OCI-LY7 (cell line): ENCODE measurements at regions not wholly inside any gene's neighbourhood (a gene's known extent, or its start where the extent isn't known, plus 50 kb on each side); places are given as distances from the start of the nearest gene placed in this dataset.

Experiments
- BruUV-seq: library from RNA; stranded (reverse); fragments of 400-500 nt; replicated peaks from 2 replicates; lab custom pipeline; 2021; lab: Mats Ljungman, UMichigan
- CTCF ChIA-PET: fragments of 300-600 bp; sonication (Branson Sonifier 250); formaldehyde crosslinking; loops from one replicate; lab custom pipeline; 2022; ENCODE audit warnings: antibody characterized with exemption; ENCODE audit not compliant: unreplicated experiment; lab: Charles Lee
- POLR2A ChIA-PET: fragments of 300-600 bp; sonication (Branson Sonifier 250); formaldehyde crosslinking; loops from one replicate; lab custom pipeline; 2022; ENCODE audit warnings: antibody characterized with exemption; lab: Charles Lee
- DNase-seq: peaks from one replicate; pipeline ENCODE4 v3.0.0-alpha.2; 2015; ENCODE audit warnings: low spot score
- H2AFZ ChIP-seq: fragments of 200-600 bp; sonication (generic), shearing (Covaris generic); 2 replicates; pipeline ENCODE4 v1.6.1; 2014; ENCODE audit warnings: mild to moderate bottlenecking, antibody characterized with exemption, low read length, moderate library complexity
- H3K27ac ChIP-seq: fragments of 200-600 bp; sonication (generic); 2 replicates; pipeline ENCODE4 v1.5.1; 2014; ENCODE audit warnings: mixed run types, low read depth, mild to moderate bottlenecking, moderate library complexity, low read length, inconsistent platforms; ENCODE audit not compliant: poor library complexity, severe bottlenecking
- H3K36me3 ChIP-seq: fragments of 200-600 bp; sonication (generic); 2 replicates; pipeline ENCODE4 v1.6.1; 2014; ENCODE audit warnings: mild to moderate bottlenecking, antibody characterized with exemption, low read length, moderate library complexity, mixed read lengths; ENCODE audit not compliant: insufficient read depth
- H3K4me1 ChIP-seq: fragments of 200-600 bp; sonication (generic); 2 replicates; pipeline ENCODE4 v1.5.1; 2014; ENCODE audit warnings: mild to moderate bottlenecking, low read length; ENCODE audit not compliant: insufficient read depth, poor library complexity, severe bottlenecking
- H3K4me2 ChIP-seq: fragments of 200-600 bp; sonication (generic); 2 replicates; pipeline ENCODE4 v1.6.1; 2014; ENCODE audit warnings: mild to moderate bottlenecking, low read length
- H3K4me3 ChIP-seq: fragments of 200-600 bp; sonication (generic); 2 replicates; pipeline ENCODE4 v1.5.1; 2014; ENCODE audit warnings: mild to moderate bottlenecking, low read depth, low read length; ENCODE audit not compliant: poor library complexity, severe bottlenecking
- H3K79me2 ChIP-seq: fragments of 200-600 bp; sonication (generic); 2 replicates; pipeline ENCODE4 v1.6.1; 2016; ENCODE audit warnings: low read depth, mild to moderate bottlenecking, low read length, moderate library complexity, mixed read lengths; ENCODE audit not compliant: insufficient read depth
- H3K9me2 ChIP-seq: fragments of 200-600 bp; sonication (generic); 2 replicates; pipeline ENCODE4 v1.6.1; 2016; ENCODE audit warnings: mild to moderate bottlenecking, low read length, mixed read lengths; ENCODE audit not compliant: insufficient read depth
- H3K9me3 ChIP-seq: fragments of 200-600 bp; sonication (generic); 2 replicates; pipeline ENCODE4 v1.6.1; 2014; ENCODE audit warnings: mild to moderate bottlenecking, mixed run types, low read length, mixed read lengths
- H4K20me1 ChIP-seq: fragments of 200-600 bp; sonication (generic); 2 replicates; pipeline ENCODE4 v1.6.1; 2014; ENCODE audit warnings: mild to moderate bottlenecking, antibody characterized with exemption, low read length, moderate library complexity, mixed read lengths; ENCODE audit not compliant: insufficient read depth
- CTCF ChIP-seq: fragments of 200-600 bp; sonication (generic); conservative IDR thresholded peaks from 2 replicates; pipeline ENCODE4 v1.5.1; 2014; ENCODE audit warnings: mild to moderate bottlenecking, antibody characterized with exemption, low read length, moderate library complexity, mixed read lengths
- EZH2phosphoT487 ChIP-seq: fragments of 200-600 bp; sonication (generic); IDR thresholded peaks from 2 replicates; pipeline ENCODE4 v1.6.1; 2018; ENCODE audit warnings: low read depth, borderline replicate concordance, mild to moderate bottlenecking, mixed run types, antibody characterized with exemption, low read length, moderate library complexity, mixed read lengths
- intact Hi-C: fragments of 100-400 bp; cut with micrococcal nuclease; formaldehyde crosslinking; loops from one replicate; pipeline ENCODE4 v1.10.0; 2022; ENCODE audit not compliant: unreplicated experiment

DNA sequence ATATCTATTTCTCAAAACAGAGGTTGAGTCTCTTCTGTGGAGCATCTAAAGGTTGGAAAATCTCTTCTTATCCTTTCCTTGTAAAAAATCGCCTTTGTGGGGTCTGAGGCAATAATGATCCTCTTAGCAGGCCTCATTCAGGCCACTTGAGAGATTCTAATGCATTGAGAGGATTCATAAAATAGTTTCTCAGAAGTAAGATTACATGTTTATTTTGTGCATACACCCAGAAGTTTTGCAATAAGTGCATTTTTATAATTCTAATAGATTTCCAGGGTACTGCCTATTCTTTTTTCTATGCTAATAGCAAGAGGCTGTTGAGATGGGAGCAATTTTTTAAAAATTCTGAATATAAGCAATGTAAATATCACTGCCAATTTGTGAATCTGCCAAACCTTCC, 342.2 kb upstream of the KLF12 start:
- Histone ChIP-seq H3K79me2 (no peaks in the 10 kb centered on the region), H4K20me1 (no peaks in the 10 kb centered on the region), H3K4me1 (no peaks in the 10 kb centered on the region), H3K4me2 (no peak overlapping the region), H3K9me2 (no peaks in the 10 kb centered on the region), H2AFZ (no peak overlapping the region), H3K4me3 (no peak overlapping the region), H3K9me3 (no peaks in the 10 kb centered on the region), H3K36me3 (no peaks in the 10 kb centered on the region), H3K27ac (no peak overlapping the region)
- intact Hi-C loops = no loop called here
- BruUV-seq = no TSS peak
- no peak for DNase-seq
- CTCF ChIA-PET = no interaction called here
- TF ChIP-seq CTCF = no peak
- TF ChIP-seq EZH2phosphoT487 = no peak
- POLR2A ChIA-PET = no interaction called here

- no TSS peak for BruUV-seq
- Histone ChIP-seq H3K27ac (no peak overlapping the region), H3K36me3 (no peaks in the 10 kb centered on the region), H3K79me2 (no peaks in the 10 kb centered on the region), H2AFZ (no peak overlapping the region), H3K4me3 (no peak overlapping the region), H4K20me1 (no peaks in the 10 kb centered on the region), H3K9me2 (no peaks in the 10 kb centered on the region), H3K4me1 (no peaks in the 10 kb centered on the region), H3K4me2 (no peak overlapping the region), H3K9me3 (no peaks in the 10 kb centered on the region)
- no peak for DNase-seq
- TF ChIP-seq EZH2phosphoT487 (no peak), CTCF (no peak)
- intact Hi-C loops = no loop called here
- CTCF ChIA-PET = no interaction called here
- POLR2A ChIA-PET = interaction anchor here (0.7 to 0.8 kb wide), 3 partner anchors 235 to 1994 kb away, joined by 3 to 4 read pairs (median 3); no protein-coding TSS in a partner anchor
Measured at GRCh38 chr13:74466864-74467263, 332.7 kb upstream of the KLF12 start.

DNA sequence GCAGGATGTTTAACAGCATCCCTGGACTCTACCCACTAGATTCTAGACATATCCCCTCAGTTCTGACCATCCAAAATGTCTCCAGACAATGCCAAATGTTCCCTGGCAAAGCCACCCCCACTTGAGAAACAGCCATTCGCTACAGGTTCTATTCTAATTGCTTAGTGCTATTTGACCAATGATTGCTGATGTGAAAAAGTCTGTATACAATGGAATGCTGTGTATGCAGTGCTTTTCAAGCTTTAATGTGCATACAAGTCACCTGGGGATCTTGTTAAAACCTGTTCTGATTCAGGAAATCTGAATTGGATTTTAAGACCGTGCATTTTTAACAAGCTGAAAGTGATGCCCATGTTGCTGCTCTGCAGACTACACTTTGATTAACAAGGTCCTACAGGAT, 331.8 kb upstream of the KLF12 start:
- Histone ChIP-seq H3K4me1 (no peaks in the 10 kb centered on the region), H3K36me3 (no peaks in the 10 kb centered on the region), H3K4me2 (no peak overlapping the region), H2AFZ (no peak overlapping the region), H3K9me2 (no peaks in the 10 kb centered on the region), H3K79me2 (no peaks in the 10 kb centered on the region), H4K20me1 (no peaks in the 10 kb centered on the region), H3K4me3 (no peak overlapping the region), H3K27ac (no peak overlapping the region), H3K9me3 (no peaks in the 10 kb centered on the region)
- TF ChIP-seq EZH2phosphoT487 = no peak
- no peak for TF ChIP-seq CTCF
- ChIA-PET CTCF (no interaction called here), POLR2A (interaction anchor here (0.7 kb wide), 2 partner anchors 234 to 1993 kb away, joined by 3 read pairs; no protein-coding TSS in a partner anchor)
- intact Hi-C loops = no loop called here
- DNase-seq = no peak
- BruUV-seq = no TSS peak
